ENCODE measurements at regions not wholly inside any gene's neighbourhood (a gene's known extent, or its start where the extent isn't known, plus 50 kb on each side); places are given as distances from the start of the nearest gene placed in this dataset.
"Not testable (repeated sequence)": the region's sequence is repeated elsewhere in the genome, so short reads cannot be mapped to it uniquely, and the experiment has no call there.

- DNase-seq: no peak
Observed at GRCh38 chr9:31174681-31175080, 1209.8 kb upstream of the ACO1 start.

GRCh38 chr9:31183866-31184265, 1200.6 kb upstream of the ACO1 start:
- DNase-seq: no peak

DNA sequence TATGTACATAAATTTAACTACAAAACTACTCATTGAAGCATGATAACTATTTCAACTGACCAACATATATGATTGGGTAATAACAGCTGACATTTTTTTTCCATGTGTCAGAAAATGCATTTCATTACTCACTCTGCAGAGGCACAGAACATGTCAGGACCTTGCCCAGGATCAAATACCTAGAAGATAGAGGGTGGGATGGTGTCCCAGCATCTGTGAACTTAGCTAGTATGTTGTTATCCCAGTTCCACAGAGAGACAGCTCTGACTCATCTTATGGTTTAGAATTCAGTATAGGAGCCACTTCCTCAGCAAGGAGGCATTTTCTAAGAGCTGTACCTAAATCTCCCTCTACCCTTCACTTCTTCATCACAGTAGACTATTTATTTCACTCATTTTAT, 1198.6 kb upstream of the ACO1 start:
- no peak for DNase-seq

DNA sequence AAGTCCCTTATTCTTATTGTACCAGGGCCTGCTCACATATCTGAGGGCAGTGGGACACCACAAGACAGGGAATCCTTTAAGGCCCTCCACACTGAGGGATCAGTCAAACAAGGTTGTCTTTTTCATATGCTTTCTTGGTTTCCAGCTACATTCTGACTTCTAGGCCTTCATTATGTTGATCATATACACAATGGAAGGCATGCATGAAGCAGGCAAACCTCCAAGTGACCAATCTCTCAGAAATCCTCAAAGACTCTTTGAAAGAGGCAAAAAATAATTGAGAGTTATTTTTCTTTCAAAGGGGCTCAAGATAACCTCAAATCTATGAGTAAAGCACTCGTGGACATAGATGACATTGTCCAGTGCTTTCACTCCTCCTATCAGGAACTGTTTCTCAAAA, 1195.9 kb upstream of the ACO1 start:
- DNase-seq: no peak

DNA sequence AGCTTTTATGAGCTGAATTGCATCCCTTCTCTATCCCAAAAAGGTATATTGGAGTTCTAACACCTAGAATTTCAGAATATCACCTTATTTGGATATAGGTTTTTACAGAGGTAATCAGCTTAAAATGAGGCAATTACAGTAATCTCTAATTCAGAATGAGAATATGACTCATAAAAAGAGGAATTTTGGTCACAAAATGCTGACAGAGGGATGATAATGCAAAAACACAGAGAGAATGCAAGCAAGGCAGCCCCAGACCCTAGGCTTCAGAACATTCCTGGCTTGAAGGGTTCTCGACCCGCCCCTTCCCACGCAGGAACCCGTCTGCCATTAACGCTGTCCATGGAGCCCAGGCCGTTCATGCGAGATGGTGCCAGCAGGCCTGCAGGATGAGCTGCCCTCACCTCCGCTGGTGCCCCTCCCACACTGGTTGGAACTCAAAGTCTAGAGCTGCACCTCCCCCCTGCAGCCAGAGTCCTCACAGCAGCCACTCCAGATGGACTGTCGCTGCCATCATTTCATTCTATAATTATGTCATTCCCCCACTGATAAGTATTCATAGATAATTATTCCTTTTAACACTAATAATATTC, 1173.4 kb upstream of the ACO1 start:
- peak in 1 of 5 experiments; percentile 12 for DNase-seq

DNA sequence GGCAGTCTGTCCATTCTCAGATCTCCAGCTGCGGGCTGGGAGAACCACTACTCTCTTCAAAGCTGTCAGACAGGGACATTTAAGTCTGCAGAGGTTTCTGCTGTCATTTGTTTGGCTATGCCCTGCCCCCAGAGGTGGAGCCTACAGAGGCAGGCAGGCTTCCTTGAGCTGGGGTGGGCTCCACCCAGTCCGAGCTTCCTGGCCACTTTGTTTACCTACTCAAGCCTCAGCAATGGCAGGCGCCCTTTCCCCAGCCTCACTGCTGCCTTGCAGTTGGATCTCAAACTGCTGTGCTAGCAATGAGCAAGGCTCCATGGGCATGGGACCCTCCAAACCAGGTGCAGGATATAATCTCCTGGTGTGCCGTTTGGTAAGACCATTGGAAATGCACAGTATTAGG, 1154.5 kb upstream of the ACO1 start:
- not testable (repeated sequence) for DNase-seq

- no peak for DNase-seq
Observed at GRCh38 chr9:31232485-31232884, 1152.0 kb upstream of the ACO1 start.

DNA sequence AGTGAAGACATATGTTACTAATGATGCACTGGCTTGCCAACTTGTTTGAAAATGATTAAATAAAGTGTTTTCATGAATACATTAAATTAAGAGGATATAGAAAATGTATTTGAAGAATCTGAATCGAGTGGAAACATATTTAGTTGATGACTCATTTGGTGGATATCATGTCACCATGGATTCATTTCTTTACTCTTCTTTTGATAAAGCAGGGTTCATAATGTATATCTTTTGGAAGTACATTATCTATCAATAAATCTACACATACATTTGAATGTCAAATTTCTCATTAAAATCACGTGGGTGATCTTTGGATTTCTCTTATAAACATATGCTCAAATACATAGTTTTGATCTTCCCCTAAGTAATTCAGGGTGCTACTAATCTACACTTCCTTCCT, 1148.1 kb upstream of the ACO1 start:
- peak in 1 of 5 experiments; percentile 45 for DNase-seq

DNA sequence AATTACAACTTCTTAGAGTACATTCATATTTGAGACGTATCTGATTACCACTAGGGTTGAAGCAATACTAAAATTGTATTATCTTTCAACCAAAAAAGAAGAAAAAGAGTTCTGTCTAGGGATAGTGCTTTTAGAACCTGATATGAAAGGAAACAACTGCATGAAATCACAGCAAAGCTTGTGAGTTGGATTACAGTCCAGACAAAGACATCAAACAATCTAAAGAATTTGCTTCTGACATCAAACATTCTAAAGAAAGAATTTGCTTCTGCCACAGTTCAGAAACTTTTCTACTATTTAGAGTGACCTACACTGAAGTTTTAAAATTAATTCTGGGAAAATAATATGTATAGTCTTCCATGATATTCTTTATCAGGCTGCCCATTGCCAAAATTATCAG, 1141.1 kb upstream of the ACO1 start:
- no peak for DNase-seq

DNA sequence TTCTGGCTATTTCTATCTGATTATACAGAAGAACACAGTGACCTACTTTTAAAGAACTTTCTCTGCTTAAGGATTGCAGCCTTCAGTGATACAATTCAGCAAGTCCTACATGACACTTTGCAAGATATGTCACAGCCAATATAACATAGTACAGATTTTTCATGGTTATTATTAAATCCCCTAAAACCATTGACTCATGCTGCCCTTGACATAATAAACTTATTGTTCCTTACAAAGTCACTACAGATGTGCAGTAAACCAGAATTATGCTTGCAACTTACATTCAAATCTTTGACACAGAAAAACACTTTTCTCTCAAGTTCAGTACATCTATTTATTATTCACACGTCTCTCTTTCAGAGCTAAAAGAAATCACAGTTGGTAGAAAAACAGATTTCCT, 1136.3 kb upstream of the ACO1 start:
- DNase-seq: no peak

DNA sequence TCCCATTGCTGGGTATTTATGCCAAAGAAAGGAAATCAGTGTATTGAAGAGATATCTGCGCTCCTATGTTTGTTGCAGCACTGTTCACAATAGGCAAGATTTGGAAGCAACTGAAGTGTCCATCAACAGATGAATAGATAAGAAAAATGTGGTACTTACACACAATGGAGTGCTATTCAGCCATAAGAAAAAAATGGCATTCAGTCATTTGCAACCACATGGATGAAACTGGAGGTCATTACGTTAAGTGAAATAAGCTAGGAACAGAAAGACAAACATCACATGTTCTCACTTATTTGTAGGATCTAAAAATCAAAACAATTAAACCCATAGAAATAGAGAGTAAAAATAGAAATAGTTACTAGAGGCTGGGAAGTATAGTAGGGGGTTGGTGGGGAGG, 1133.1 kb upstream of the ACO1 start:
- no peak for DNase-seq

- DNase-seq: peak in 1 of 5 experiments; percentile 2
Observed at GRCh38 chr9:31253800-31254762, 1130.4 kb upstream of the ACO1 start.

GRCh38 chr9:31255211-31255610, 1129.2 kb upstream of the ACO1 start:
- DNase-seq: no peak

GRCh38 chr9:31259824-31260223, 1124.6 kb upstream of the ACO1 start:
- peak in 2 of 5 experiments; percentile 41 to 79 for DNase-seq

DNA sequence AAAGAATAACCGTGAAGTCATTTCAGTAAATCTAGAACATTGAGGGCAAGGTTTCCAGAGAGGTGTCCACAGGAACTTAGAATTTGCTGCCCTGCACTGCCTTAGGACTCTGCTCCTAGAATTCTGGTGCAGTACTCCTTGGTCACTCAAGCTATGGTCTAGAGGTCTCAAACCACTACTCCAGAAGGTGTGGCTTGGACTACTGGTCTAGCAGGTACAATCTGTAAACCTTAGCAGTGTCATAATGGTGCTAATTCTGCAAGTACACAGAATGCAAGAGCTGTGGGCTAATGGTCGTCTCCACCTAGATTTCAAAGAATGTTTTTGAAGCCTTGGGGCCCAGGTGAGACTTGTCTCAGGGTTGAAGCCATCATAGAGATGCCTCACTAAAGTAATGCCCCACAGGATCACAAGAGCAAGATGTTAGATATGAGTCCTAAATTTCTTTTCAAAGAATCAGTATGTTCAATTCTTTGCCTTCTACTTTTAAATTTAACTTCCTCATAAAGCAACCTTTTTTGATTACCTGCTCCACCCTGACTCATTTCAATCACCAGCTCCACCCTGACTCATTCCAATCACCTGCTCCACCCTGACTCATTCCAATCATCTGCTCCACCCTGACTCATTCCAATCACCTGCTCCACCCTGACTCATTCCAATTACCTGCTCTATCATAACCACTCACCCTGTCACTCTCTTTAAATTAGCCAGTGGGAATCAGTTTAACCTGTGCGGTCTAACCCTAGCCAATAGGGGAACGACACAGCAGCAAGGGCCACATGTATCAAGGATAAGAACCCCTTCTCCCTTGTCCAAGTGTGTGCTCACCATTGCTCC, 1111.8 kb upstream of the ACO1 start:
- DNase-seq: peak in 1 of 5 experiments; percentile 40

- DNase-seq: no peak
Observed at GRCh38 chr9:31275419-31275818, 1109.0 kb upstream of the ACO1 start.

DNA sequence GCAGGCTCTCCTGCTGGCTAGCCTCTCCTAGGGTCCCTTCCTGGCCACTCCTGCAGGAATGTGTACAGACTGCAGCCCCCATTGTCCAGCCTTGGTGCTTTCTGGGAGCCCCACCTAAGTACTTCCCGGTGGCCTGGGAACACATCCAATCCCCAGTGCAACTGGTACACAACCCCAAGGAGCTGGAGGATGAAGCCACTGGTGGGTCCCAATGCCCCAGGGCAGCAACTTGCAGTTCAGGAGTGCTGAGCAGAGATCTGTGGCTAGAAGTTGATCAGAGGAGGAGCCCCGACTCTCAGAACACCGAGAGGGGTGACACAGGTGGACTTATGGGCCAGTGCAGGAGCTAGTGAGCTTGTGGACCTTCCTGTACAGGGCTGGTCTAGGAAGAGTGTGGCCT, 1093.7 kb upstream of the ACO1 start:
- no peak for DNase-seq

- DNase-seq: peak in 1 of 5 experiments; percentile 9
Observed at GRCh38 chr9:31302620-31303418, 1081.6 kb upstream of the ACO1 start.

DNA sequence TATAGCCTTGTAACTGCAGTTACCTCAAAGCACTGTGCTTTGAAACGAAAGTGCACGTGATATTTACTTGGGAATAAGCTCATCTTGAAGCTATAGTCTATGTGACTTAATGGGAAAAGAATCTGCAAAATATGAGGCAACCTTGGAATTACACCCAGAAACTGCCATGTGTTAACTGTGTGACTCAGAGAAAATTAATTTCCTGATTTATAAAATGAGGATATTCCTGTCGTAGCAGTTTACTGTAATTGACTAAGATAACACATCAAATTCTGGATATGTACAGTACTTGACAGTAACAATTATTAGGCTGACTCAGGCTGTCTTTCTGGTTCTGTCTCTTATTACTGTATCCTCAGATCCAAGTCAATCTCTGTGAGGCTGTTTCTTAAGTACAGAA, 1079.9 kb upstream of the ACO1 start:
- no peak for DNase-seq

GRCh38 chr9:31314241-31314640, 1070.2 kb upstream of the ACO1 start:
- DNase-seq: no peak

GRCh38 chr9:31320494-31320893, 1063.9 kb upstream of the ACO1 start:
- no peak for DNase-seq

DNA sequence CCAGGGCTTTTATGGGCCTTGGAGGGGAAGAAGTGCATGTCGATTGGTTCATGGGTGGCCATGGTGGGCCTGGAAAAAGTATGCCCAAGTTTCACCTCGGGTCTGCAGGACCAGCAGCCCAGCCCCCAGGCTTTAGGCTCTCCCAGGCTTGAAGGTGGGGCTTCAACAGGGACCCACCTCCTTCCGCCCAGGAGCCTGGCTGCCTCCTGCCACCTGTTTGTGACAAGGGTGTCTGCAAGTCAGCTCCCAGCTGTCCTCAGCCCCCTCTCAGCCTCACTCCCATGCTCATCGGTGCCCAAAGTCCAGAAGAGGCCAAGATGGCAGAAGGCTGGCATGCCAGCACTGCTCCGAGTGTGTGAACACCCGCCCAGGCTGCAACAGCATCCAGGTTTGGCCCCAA, 1063.2 kb upstream of the ACO1 start:
- no peak for DNase-seq

Measured in T-helper 2 cell (primary cell).